Neuronal stem cell (in vitro differentiated cells): ENCODE measurements at regions not wholly inside any gene's neighbourhood (a gene's known extent, or its start where the extent isn't known, plus 50 kb on each side); places are given as distances from the start of the nearest gene placed in this dataset.

ENCODE experiments used
- DNase-seq: peaks from one replicate; pipeline ENCODE4 v3.0.0-alpha.2; 2013; ENCODE audit warnings: low spot score
- H2AFZ ChIP-seq: one replicate; pipeline ENCODE4 v1.6.1; 2013; ENCODE audit warnings: mild to moderate bottlenecking, low read length, inconsistent platforms
- H2AK5ac ChIP-seq: 2 replicates; pipeline ENCODE4 v1.6.1; 2013; ENCODE audit warnings: low read depth, mild to moderate bottlenecking, inconsistent platforms, low read length, moderate library complexity, mixed read lengths
- H2BK120ac ChIP-seq: 2 replicates; pipeline ENCODE4 v1.6.1; 2013; ENCODE audit warnings: low read depth, mild to moderate bottlenecking, inconsistent platforms, low read length, moderate library complexity, mixed read lengths
- H2BK12ac ChIP-seq: one replicate; pipeline ENCODE4 v1.6.1; 2013; ENCODE audit warnings: low read length, inconsistent platforms
- H2BK15ac ChIP-seq: 2 replicates; pipeline ENCODE4 v1.6.1; 2013; ENCODE audit warnings: mild to moderate bottlenecking, low read length, inconsistent platforms, mixed read lengths
- H2BK5ac ChIP-seq: one replicate; pipeline ENCODE4 v1.6.1; 2013; ENCODE audit warnings: inconsistent platforms, mild to moderate bottlenecking, low read length, moderate library complexity
- H3K14ac ChIP-seq: one replicate; pipeline ENCODE4 v1.6.1; 2013; ENCODE audit warnings: low read length, inconsistent platforms
- H3K18ac ChIP-seq: 2 replicates; pipeline ENCODE4 v1.6.1; 2013; ENCODE audit warnings: low read length, inconsistent platforms
- H3K23ac ChIP-seq: 2 replicates; pipeline ENCODE4 v1.6.1; 2013; ENCODE audit warnings: low read depth, mild to moderate bottlenecking, mixed read lengths, low read length, inconsistent platforms; ENCODE audit not compliant: poor library complexity
- H3K27ac ChIP-seq: replicated peaks from 3 replicates; pipeline ENCODE4 v1.5.1; 2013; ENCODE audit warnings: low read length, inconsistent platforms
- H3K27me3 ChIP-seq, 3 experiments: 2 replicates each; pipeline ENCODE4 v1.6.1; 2013; ENCODE audit warnings: low read length in 3 of 3, mild to moderate bottlenecking in 2 of 3, inconsistent platforms in 1 of 3, low read depth in 1 of 3, mixed read lengths in 1 of 3, moderate library complexity in 1 of 3; ENCODE audit not compliant: control insufficient read depth in 3 of 3, insufficient read depth in 3 of 3
- H3K36me3 ChIP-seq, 2 donors: replicated peaks in 1 of 2; 2 replicates each; pipeline ENCODE4 v1.6.1; 2013; ENCODE audit warnings: low read length in 2 of 2; ENCODE audit not compliant: control insufficient read depth in 2 of 2, insufficient read depth in 2 of 2
- H3K4ac ChIP-seq: 2 replicates; pipeline ENCODE4 v1.6.1; 2013; ENCODE audit warnings: inconsistent platforms, mild to moderate bottlenecking, low read length, moderate library complexity
- H3K4me1 ChIP-seq, 2 donors: 1 replicate in 1 of 2; 2 replicates in 1 of 2; pipeline ENCODE4 v1.6.1; 2013; ENCODE audit warnings: low read length in 2 of 2, low read depth in 1 of 2; ENCODE audit not compliant: control insufficient read depth in 2 of 2, insufficient read depth in 1 of 2
- H3K4me2 ChIP-seq: one replicate; pipeline ENCODE4 v1.6.1; 2013; ENCODE audit warnings: mild to moderate bottlenecking, low read length, inconsistent platforms; ENCODE audit not compliant: insufficient read depth, poor library complexity, severe bottlenecking
- H3K4me3 ChIP-seq, 2 donors: 2 replicates each; pipeline ENCODE4 v1.5.1; 2013; ENCODE audit warnings: low read length in 2 of 2, mild to moderate bottlenecking in 2 of 2, inconsistent platforms in 1 of 2, moderate library complexity in 1 of 2
- H3K79me1 ChIP-seq: one replicate; pipeline ENCODE4 v1.6.1; 2013; ENCODE audit warnings: low read depth, mild to moderate bottlenecking, inconsistent platforms, low read length, moderate library complexity
- H3K9ac ChIP-seq: one replicate; pipeline ENCODE4 v1.6.1; 2013; ENCODE audit warnings: mild to moderate bottlenecking, low read depth, low read length, inconsistent platforms; ENCODE audit not compliant: poor library complexity
- H3K9me3 ChIP-seq, 2 donors: replicated peaks in 1 of 2; 2 replicates each; pipeline versions ENCODE3 to v1.6.1; 2013; ENCODE audit warnings: low read length in 2 of 2, mild to moderate bottlenecking in 2 of 2, inconsistent platforms in 1 of 2, low read depth in 1 of 2, mixed read lengths in 1 of 2, moderate library complexity in 1 of 2; ENCODE audit not compliant: control insufficient read depth in 2 of 2, insufficient read depth in 1 of 2
- H4K8ac ChIP-seq: one replicate; pipeline ENCODE4 v1.6.1; 2013; ENCODE audit warnings: low read depth, mild to moderate bottlenecking, inconsistent platforms, low read length, moderate library complexity
- H4K91ac ChIP-seq: one replicate; pipeline ENCODE4 v1.6.1; 2013; ENCODE audit warnings: low read length, low read depth, mild to moderate bottlenecking, inconsistent platforms; ENCODE audit not compliant: poor library complexity
- WGBS, 2 donors: extraction: QIAGEN DNeasy Blood & Tissue Kit; methylation state at CpG; one replicate each; pipeline ENCODE4 v1.1.7; 2013; ENCODE audit warnings: missing lambda C conversion rate in 2 of 2, mixed read lengths in 1 of 2; ENCODE audit not compliant: insufficient read length in 2 of 2, insufficient replicate concordance in 1 of 2; ENCODE audit errors: extremely low coverage in 2 of 2; 5-methylcytosine and 5-hydroxymethylcytosine counted together

- Histone ChIP-seq H3K27ac (no peak overlapping the region), H3K4me3 (no peak overlapping the region), H3K14ac (no peak overlapping the region), H3K4ac (no peak overlapping the region), H3K36me3 (no peaks in the 10 kb centered on the region), H3K9ac (no peak overlapping the region), H3K23ac (no peak overlapping the region), H3K79me1 (no peaks in the 10 kb centered on the region), H3K4me1 (peaks cover 0 to 13% of the 10 kb centered on the region in 2 donors), H2BK5ac (no peak overlapping the region), H4K91ac (no peak overlapping the region), H2BK12ac (no peak overlapping the region), H2AFZ (no peak overlapping the region), H3K27me3 (no peaks in the 10 kb centered on the region), H2BK120ac (no peak overlapping the region), H4K8ac (no peak overlapping the region), H3K18ac (no peak overlapping the region), H3K9me3 (peaks cover 0 to 5% of the 10 kb centered on the region in 2 donors), H2AK5ac (no peak overlapping the region), H3K4me2 (no peak overlapping the region), H2BK15ac (no peak overlapping the region)
- no peak for DNase-seq
- WGBS, 2 donors = no CpG with 5 or more reads among the region's 2 CpGs
Observed at GRCh38 chr5:168041583-168041982, 249.9 kb upstream of the WWC1 start.

- no peak overlapping the region for H3K14ac ChIP-seq
- H2AFZ ChIP-seq = no peak overlapping the region
- H4K91ac ChIP-seq = no peak overlapping the region
- no peak overlapping the region for H2BK12ac ChIP-seq
- H3K4me3 ChIP-seq = no peak overlapping the region
- H3K36me3 ChIP-seq = no peaks in the 10 kb centered on the region
- DNase-seq = no peak
- H3K23ac ChIP-seq = no peak overlapping the region
- H3K4me2 ChIP-seq = no peak overlapping the region
- H2BK5ac ChIP-seq = no peak overlapping the region
- H3K4ac ChIP-seq = no peak overlapping the region
- no CpG with 5 or more reads among the region's 12 CpGs for whole genome bisulfite sequencing, 2 donors
- H3K27me3 ChIP-seq = no peaks in the 10 kb centered on the region
- H4K8ac ChIP-seq = no peak overlapping the region
- H2BK120ac ChIP-seq = no peak overlapping the region
- H3K9me3 ChIP-seq = peaks cover 0 to 5% of the 10 kb centered on the region in 2 donors
- H3K9ac ChIP-seq = no peak overlapping the region
- H2AK5ac ChIP-seq = no peak overlapping the region
- H3K27ac ChIP-seq = no peak overlapping the region
- H3K18ac ChIP-seq = no peak overlapping the region
- no peaks in the 10 kb centered on the region for H3K79me1 ChIP-seq
- peaks cover 5 to 17% of the 10 kb centered on the region in 2 donors for H3K4me1 ChIP-seq
- H2BK15ac ChIP-seq = no peak overlapping the region
Observed at GRCh38 chr5:168042284-168043068, 249.0 kb upstream of the WWC1 start.

GRCh38 chr5:168046163-168046562, 245.3 kb upstream of the WWC1 start:
- H3K4me3 ChIP-seq = no peak overlapping the region
- no peak overlapping the region for H3K23ac ChIP-seq
- no peak overlapping the region for H2BK5ac ChIP-seq
- H2AFZ ChIP-seq = no peak overlapping the region
- DNase-seq = no peak
- H3K4me2 ChIP-seq = no peak overlapping the region
- no peaks in the 10 kb centered on the region for H3K36me3 ChIP-seq
- no peak overlapping the region for H2BK15ac ChIP-seq
- H4K91ac ChIP-seq = no peak overlapping the region
- no CpG with 5 or more reads among the region's 4 CpGs for WGBS, 2 donors
- H3K27me3 ChIP-seq = no peaks in the 10 kb centered on the region
- H2BK12ac ChIP-seq = no peak overlapping the region
- no peak overlapping the region for H3K14ac ChIP-seq
- no peak overlapping the region for H4K8ac ChIP-seq
- no peak overlapping the region for H3K4ac ChIP-seq
- no peak overlapping the region for H3K18ac ChIP-seq
- H3K4me1 ChIP-seq = peaks cover 11 to 12% of the 10 kb centered on the region in 2 donors
- H3K9ac ChIP-seq = no peak overlapping the region
- no peaks in the 10 kb centered on the region for H3K79me1 ChIP-seq
- no peak overlapping the region for H2AK5ac ChIP-seq
- no peak overlapping the region for H2BK120ac ChIP-seq
- H3K27ac ChIP-seq = no peak overlapping the region
- peaks cover 0 to 5% of the 10 kb centered on the region in 2 donors for H3K9me3 ChIP-seq

- Histone ChIP-seq H3K4ac (no peak overlapping the region), H3K14ac (no peak overlapping the region), H3K9ac (no peak overlapping the region), H3K4me1 (peaks cover 9 to 12% of the 10 kb centered on the region in 2 donors), H3K27me3 (no peaks in the 10 kb centered on the region), H3K9me3 (peaks cover 0 to 5% of the 10 kb centered on the region in 2 donors), H2BK12ac (no peak overlapping the region), H2BK5ac (no peak overlapping the region), H3K23ac (no peak overlapping the region), H4K8ac (no peak overlapping the region), H3K79me1 (no peaks in the 10 kb centered on the region), H3K27ac (no peak overlapping the region), H3K4me3 (no peak overlapping the region), H2AK5ac (no peak overlapping the region), H2BK15ac (no peak overlapping the region), H3K4me2 (no peak overlapping the region), H4K91ac (no peak overlapping the region), H3K36me3 (no peaks in the 10 kb centered on the region), H2BK120ac (no peak overlapping the region), H3K18ac (no peak overlapping the region), H2AFZ (no peak overlapping the region)
- peak; percentile 69 for DNase-seq
- no CpG with 5 or more reads among the region's 11 CpGs for WGBS, 2 donors
Observed at GRCh38 chr5:168047043-168047668, 244.3 kb upstream of the WWC1 start.
